ENCODE measurements at regions not wholly inside any gene's neighbourhood (a gene's known extent, or its start where the extent isn't known, plus 50 kb on each side); places are given as distances from the start of the nearest gene placed in this dataset.

- Histone ChIP-seq H2AFZ (ENCODE audit: low read length) (no peak overlapping the region), H4K20me1 (ENCODE audit: insufficient read depth, low read length) (no peaks in the 10 kb centered on the region), H3K4me1 (ENCODE audit: low read length) (0 out of 2 replicates have a peak, but pooled peaks cover 3% of the 10 kb centered on the region), H3K9me3 (replicated peaks; ENCODE audit: insufficient read depth, low read length) (no peaks in the 10 kb centered on the region), H3K4me2 (ENCODE audit: low read depth, low read length) (no peak overlapping the region), H3K36me3 (replicated peaks; ENCODE audit: insufficient read depth, low read length) (no peaks in the 10 kb centered on the region), H3F3A (ENCODE audit: insufficient read depth, low read length) (no peaks in the 10 kb centered on the region), H3K9me2 (replicated peaks; ENCODE audit: insufficient read depth, low read length) (no peaks in the 10 kb centered on the region), H3K9ac (ENCODE audit: low read length) (no peak overlapping the region), H3K27ac (ENCODE audit: low read length) (no peak overlapping the region), H3K4me3 (ENCODE audit: low read length) (no peak overlapping the region), H3K79me2 (ENCODE audit: low read length) (no peaks in the 10 kb centered on the region), H3K27me3 (replicated peaks; ENCODE audit: insufficient read depth, low read length) (no peaks in the 10 kb centered on the region)
- no peak for DNase-seq
- TF ChIP-seq CTCF (IDR thresholded peaks at IDR 0.05; ENCODE audit: low read length) = no peak
- no peak for TF ChIP-seq EZH2phosphoT487 (IDR thresholded peaks at IDR 0.05; ENCODE audit: low read length)
- no peak for TF ChIP-seq EZH2 (optimal IDR thresholded peaks at IDR 0.05; ENCODE audit: low read depth, low read length)
Observed at GRCh38 chr5:6181147-6181729, 197.1 kb downstream of the MED10 start.

GRCh38 chr5:6180231-6180872 lies 198.0 kb downstream of the MED10 start:
- Histone ChIP-seq H3F3A (ENCODE audit: insufficient read depth, low read length) (no peaks in the 10 kb centered on the region), H3K4me3 (ENCODE audit: low read length) (no peak overlapping the region)

GRCh38 chr5:6178846-6179532 lies 199.4 kb downstream of the MED10 start:
- no peak for DNase-seq
- H3K27me3 ChIP-seq (replicated peaks; ENCODE audit: insufficient read depth, low read length) = no peaks in the 10 kb centered on the region

More at GRCh38 chr5:6180231-6180872, 198.0 kb downstream of the MED10 start:
- no peaks in the 10 kb centered on the region for H3K9me3 ChIP-seq (replicated peaks; ENCODE audit: insufficient read depth, low read length)
- no peaks in the 10 kb centered on the region for H3K79me2 ChIP-seq (ENCODE audit: low read length)
- no peaks in the 10 kb centered on the region for H4K20me1 ChIP-seq (ENCODE audit: insufficient read depth, low read length)
- H3K27me3 ChIP-seq (replicated peaks; ENCODE audit: insufficient read depth, low read length) = no peaks in the 10 kb centered on the region
- H3K36me3 ChIP-seq (replicated peaks; ENCODE audit: insufficient read depth, low read length) = no peaks in the 10 kb centered on the region
- H3K4me2 ChIP-seq (ENCODE audit: low read depth, low read length) = no peak overlapping the region
- H3K9me2 ChIP-seq (replicated peaks; ENCODE audit: insufficient read depth, low read length) = no peaks in the 10 kb centered on the region
- no peak overlapping the region for H2AFZ ChIP-seq (ENCODE audit: low read length)
- H3K9ac ChIP-seq (ENCODE audit: low read length) = no peak overlapping the region
- no peaks in the 10 kb centered on the region for H3K4me1 ChIP-seq (ENCODE audit: low read length)
- no peak for DNase-seq
- H3K27ac ChIP-seq (ENCODE audit: low read length) = no peak overlapping the region
- no peak for TF ChIP-seq EZH2phosphoT487 (IDR thresholded peaks at IDR 0.05; ENCODE audit: low read length)

More at GRCh38 chr5:6178846-6179532, 199.4 kb downstream of the MED10 start:
- H3F3A ChIP-seq (ENCODE audit: insufficient read depth, low read length) = no peaks in the 10 kb centered on the region
- H2AFZ ChIP-seq (ENCODE audit: low read length) = no peak overlapping the region
- H4K20me1 ChIP-seq (ENCODE audit: insufficient read depth, low read length) = no peaks in the 10 kb centered on the region
- H3K9ac ChIP-seq (ENCODE audit: low read length) = no peak overlapping the region
- H3K9me3 ChIP-seq (replicated peaks; ENCODE audit: insufficient read depth, low read length) = no peaks in the 10 kb centered on the region
- H3K27ac ChIP-seq (ENCODE audit: low read length) = no peak overlapping the region
- H3K9me2 ChIP-seq (replicated peaks; ENCODE audit: insufficient read depth, low read length) = no peaks in the 10 kb centered on the region
- H3K79me2 ChIP-seq (ENCODE audit: low read length) = no peaks in the 10 kb centered on the region
- no peak overlapping the region for H3K4me2 ChIP-seq (ENCODE audit: low read depth, low read length)
- TF ChIP-seq CTCF (IDR thresholded peaks at IDR 0.05; ENCODE audit: low read length) (no peak), EZH2 (optimal IDR thresholded peaks at IDR 0.05; ENCODE audit: low read depth, low read length) (no peak), EZH2phosphoT487 (IDR thresholded peaks at IDR 0.05; ENCODE audit: low read length) (no peak)
- no peaks in the 10 kb centered on the region for H3K36me3 ChIP-seq (replicated peaks; ENCODE audit: insufficient read depth, low read length)
- H3K4me1 ChIP-seq (ENCODE audit: low read length) = no peaks in the 10 kb centered on the region
- no peak overlapping the region for H3K4me3 ChIP-seq (ENCODE audit: low read length)

All from MM.1S (cell line).